ENCODE measurements at regions not wholly inside any gene's neighbourhood (a gene's known extent, or its start where the extent isn't known, plus 50 kb on each side); places are given as distances from the start of the nearest gene placed in this dataset.

GRCh38 chr6:23305325-23305943 lies 736.1 kb downstream of the HDGFL1 start:
- intact Hi-C loops (cut with DNase I), result no loop called here
- H3K9me3 ChIP-seq, result no peaks in the 10 kb centered on the region
- no peak overlapping the region for H3K4me3 ChIP-seq
- no peaks in the 10 kb centered on the region for H3K27me3 ChIP-seq
- TF ChIP-seq CTCF (IDR thresholded peaks at IDR 0.05), result no peak
- no peak overlapping the region for H3K27ac ChIP-seq
- H3K36me3 ChIP-seq, result no peaks in the 10 kb centered on the region
- no peaks in the 10 kb centered on the region for H3K4me1 ChIP-seq
- ATAC-seq (no peak), DNase-seq (no peak)

- Histone ChIP-seq H3K36me3 (no peaks in the 10 kb centered on the region), H3K9me3 (no peaks in the 10 kb centered on the region), H3K4me1 (no peaks in the 10 kb centered on the region), H3K27ac (no peak overlapping the region), H3K4me3 (no peak overlapping the region), H3K27me3 (no peaks in the 10 kb centered on the region)
- DNase-seq (no peak), ATAC-seq (no peak)
- TF ChIP-seq CTCF (IDR thresholded peaks at IDR 0.05), result no peak
- intact Hi-C loops (cut with DNase I), result no loop called here
Measured at GRCh38 chr6:23306251-23306950, 737.0 kb downstream of the HDGFL1 start.

GRCh38 chr6:23307516-23307915 lies 738.1 kb downstream of the HDGFL1 start:
- no peak for ATAC-seq
- TF ChIP-seq CTCF (IDR thresholded peaks at IDR 0.05), result no peak
- intact Hi-C loops (cut with DNase I), result no loop called here

GRCh38 chr6:23308166-23308565 lies 738.8 kb downstream of the HDGFL1 start:
- H3K9me3 ChIP-seq, result no peaks in the 10 kb centered on the region
- intact Hi-C loops (cut with DNase I), result no loop called here
- no peaks in the 10 kb centered on the region for H3K27me3 ChIP-seq
- no peak for ATAC-seq
- no peak overlapping the region for H3K4me3 ChIP-seq
- no peak overlapping the region for H3K27ac ChIP-seq
- no peak for DNase-seq
- no peaks in the 10 kb centered on the region for H3K36me3 ChIP-seq
- no peak for TF ChIP-seq CTCF (IDR thresholded peaks at IDR 0.05)
- no peaks in the 10 kb centered on the region for H3K4me1 ChIP-seq

More at GRCh38 chr6:23307516-23307915, 738.1 kb downstream of the HDGFL1 start:
- no peak for DNase-seq
- no peaks in the 10 kb centered on the region for H3K27me3 ChIP-seq
- no peaks in the 10 kb centered on the region for H3K9me3 ChIP-seq
- no peaks in the 10 kb centered on the region for H3K36me3 ChIP-seq
- no peak overlapping the region for H3K4me3 ChIP-seq
- H3K4me1 ChIP-seq, result no peaks in the 10 kb centered on the region
- H3K27ac ChIP-seq, result no peak overlapping the region

- no peak for DNase-seq
- ATAC-seq, result no peak
- Histone ChIP-seq H3K27ac (no peak overlapping the region), H3K4me1 (no peaks in the 10 kb centered on the region), H3K4me3 (no peak overlapping the region), H3K27me3 (no peaks in the 10 kb centered on the region), H3K36me3 (no peaks in the 10 kb centered on the region), H3K9me3 (no peaks in the 10 kb centered on the region)
- intact Hi-C loops (cut with DNase I), result no loop called here
- no peak for TF ChIP-seq CTCF (IDR thresholded peaks at IDR 0.05)
Measured at GRCh38 chr6:23311211-23311610, 741.8 kb downstream of the HDGFL1 start.
